Spleen (tissue), 7 donors: ENCODE measurements at regions not wholly inside any gene's neighbourhood (a gene's known extent, or its start where the extent isn't known, plus 50 kb on each side); places are given as distances from the start of the nearest gene placed in this dataset.

Source experiments
- CTCF ChIP-seq, 11 experiments: fragments of 200-600 bp in 7 of 11; fragments of 450-650 bp in 4 of 11; sonication (generic) in 4 of 11; IDR thresholded peaks in 8 of 11; conservative IDR thresholded peaks in 3 of 11; 1 replicate in 7 of 11; 2 replicates in 4 of 11; pipeline versions ENCODE4 v1.4.0 to v1.8.0; 2016 to 2021; ENCODE audit warnings: antibody characterized with exemption in 11 of 11, inconsistent platforms in 4 of 11, mild to moderate bottlenecking in 1 of 11
- POLR2A ChIP-seq, 3 donors: fragments of 450-650 bp; IDR thresholded peaks; one replicate each; pipeline ENCODE4 v1.5.1; 2017; ENCODE audit warnings: antibody characterized with exemption in 3 of 3, mild to moderate bottlenecking in 1 of 3
- POLR2AphosphoS5 ChIP-seq, 3 donors: sonication (generic); formaldehyde crosslinking; IDR thresholded peaks; one replicate each; pipeline ENCODE4 v1.5.1; 2017; ENCODE audit warnings: antibody characterized with exemption in 3 of 3
- donor health status: DM: no; HTN: no; CAD: no; lungs with moderate emphysema.
- donor health status: DM: no; HTN: no; CAD: no.
- donor health status: DM: no; HTN: no; CAD: no.

- TF ChIP-seq POLR2A (IDR thresholded peaks at IDR 0.05) (no peak), POLR2AphosphoS5 (IDR thresholded peaks at IDR 0.05) (no peak), CTCF (IDR thresholded peaks at IDR 0.05 in 8 of 11, conservative IDR thresholded peaks at IDR 0.05 in 3 of 11) (no peak)
Observed at GRCh38 chr1:209375671-209376365, 207.7 kb upstream of the CAMK1G start.
